B cell (primary cell): ENCODE measurements at regions not wholly inside any gene's neighbourhood (a gene's known extent, or its start where the extent isn't known, plus 50 kb on each side); places are given as distances from the start of the nearest gene placed in this dataset.

ENCODE experiments used
- EZH2 ChIP-seq: IDR thresholded peaks from 2 replicates; pipeline ENCODE4 v1.6.1; 2012; ENCODE audit warnings: borderline replicate concordance, low read depth, mild to moderate bottlenecking, moderate library complexity, low read length; ENCODE audit not compliant: insufficient read depth, poor library complexity, severe bottlenecking
- TF ChIP-seq, protein P1 (sequence below): fragments of 200-600 bp; IDR thresholded peaks from one replicate; pipeline ENCODE4 v1.8.0; 2022; ENCODE audit warnings: antibody characterized with exemption, mild to moderate bottlenecking

DNA sequence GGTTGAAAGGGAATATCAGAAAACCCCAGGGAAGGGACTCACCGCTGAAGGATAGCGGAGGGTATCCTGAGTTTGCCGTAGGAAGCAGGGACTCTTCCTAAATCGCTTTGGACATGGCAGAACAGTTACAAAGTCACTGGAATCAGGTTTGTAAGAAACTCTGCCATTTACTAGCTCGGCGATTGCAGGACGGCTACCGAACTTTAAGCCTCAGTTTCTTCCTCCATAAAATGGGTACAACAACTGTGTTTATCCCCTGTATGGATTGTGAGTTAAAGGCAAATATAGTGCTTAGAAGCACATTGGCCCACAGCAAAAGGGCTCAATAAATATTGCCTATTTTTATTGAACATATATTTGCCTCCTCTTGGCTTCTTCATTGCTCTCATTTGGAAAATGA lies 90.6 kb downstream of the MAF start:
- TF ChIP-seq, protein P1, sequence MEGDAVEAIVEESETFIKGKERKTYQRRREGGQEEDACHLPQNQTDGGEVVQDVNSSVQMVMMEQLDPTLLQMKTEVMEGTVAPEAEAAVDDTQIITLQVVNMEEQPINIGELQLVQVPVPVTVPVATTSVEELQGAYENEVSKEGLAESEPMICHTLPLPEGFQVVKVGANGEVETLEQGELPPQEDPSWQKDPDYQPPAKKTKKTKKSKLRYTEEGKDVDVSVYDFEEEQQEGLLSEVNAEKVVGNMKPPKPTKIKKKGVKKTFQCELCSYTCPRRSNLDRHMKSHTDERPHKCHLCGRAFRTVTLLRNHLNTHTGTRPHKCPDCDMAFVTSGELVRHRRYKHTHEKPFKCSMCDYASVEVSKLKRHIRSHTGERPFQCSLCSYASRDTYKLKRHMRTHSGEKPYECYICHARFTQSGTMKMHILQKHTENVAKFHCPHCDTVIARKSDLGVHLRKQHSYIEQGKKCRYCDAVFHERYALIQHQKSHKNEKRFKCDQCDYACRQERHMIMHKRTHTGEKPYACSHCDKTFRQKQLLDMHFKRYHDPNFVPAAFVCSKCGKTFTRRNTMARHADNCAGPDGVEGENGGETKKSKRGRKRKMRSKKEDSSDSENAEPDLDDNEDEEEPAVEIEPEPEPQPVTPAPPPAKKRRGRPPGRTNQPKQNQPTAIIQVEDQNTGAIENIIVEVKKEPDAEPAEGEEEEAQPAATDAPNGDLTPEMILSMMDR, result no peak
- no peak for TF ChIP-seq EZH2
